ENCODE measurements at regions not wholly inside any gene's neighbourhood (a gene's known extent, or its start where the extent isn't known, plus 50 kb on each side); places are given as distances from the start of the nearest gene placed in this dataset.

DNA sequence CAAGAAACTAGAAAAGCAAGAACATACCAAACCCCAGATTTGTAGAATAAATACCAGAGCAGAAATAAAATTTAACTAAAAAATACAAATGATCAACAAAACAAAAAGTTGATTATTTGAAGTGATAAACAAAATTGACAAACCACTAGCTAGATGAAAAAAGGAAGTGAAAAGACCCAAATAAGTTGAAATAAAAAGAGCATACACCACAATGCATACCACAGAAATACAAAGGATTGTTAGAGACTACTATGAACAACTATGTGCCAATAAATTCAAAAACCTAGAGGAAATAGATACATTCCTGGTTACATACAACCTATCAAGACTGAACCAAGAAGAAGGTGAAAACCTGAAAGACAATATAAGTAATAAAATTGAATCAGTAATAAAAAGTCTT lies 333.4 kb downstream of the SH2D4B start:
- no peak overlapping the region for H3K4me3 ChIP-seq (ENCODE audit: low read depth, low read length)
- no peak for DNase-seq (ENCODE audit: low read depth)
- TF ChIP-seq CTCF (IDR thresholded peaks at IDR 0.05; ENCODE audit: insufficient read depth, low read length), result no peak

- no peak overlapping the region for H3K4me3 ChIP-seq (ENCODE audit: low read depth, low read length)
- no peak for DNase-seq (ENCODE audit: low read depth)
- TF ChIP-seq CTCF (IDR thresholded peaks at IDR 0.05; ENCODE audit: insufficient read depth, low read length), result no peak
These were observed 340.6 kb downstream of the SH2D4B start for GRCh38 chr10:80878330-80878729.

DNA sequence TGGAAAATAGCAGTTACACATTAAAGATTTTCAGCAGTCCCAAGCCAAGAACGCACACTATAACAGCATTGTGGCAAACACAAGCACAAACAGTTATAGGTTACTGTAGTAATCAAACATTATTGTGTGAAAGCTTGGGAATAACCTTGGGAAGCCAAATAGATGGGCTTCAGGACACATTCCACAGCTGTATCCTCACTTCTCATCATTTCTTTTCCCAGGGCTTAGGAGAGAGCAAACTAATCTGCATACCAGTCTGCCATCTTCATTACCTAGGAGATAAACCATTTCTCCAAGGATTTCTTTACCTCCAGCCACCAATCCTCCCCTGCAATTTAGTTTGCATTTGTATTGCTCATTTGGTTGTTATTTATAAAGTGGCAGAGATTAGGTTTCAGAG lies 352.4 kb downstream of the SH2D4B start:
- TF ChIP-seq CTCF (IDR thresholded peaks at IDR 0.05; ENCODE audit: insufficient read depth, low read length), result no peak
- DNase-seq (ENCODE audit: low read depth), result no peak
- H3K4me3 ChIP-seq (ENCODE audit: low read depth, low read length), result no peak overlapping the region

- no peak for DNase-seq (ENCODE audit: low read depth)
These were observed 355.6 kb downstream of the SH2D4B start for GRCh38 chr10:80893256-80893655.

GRCh38 chr10:80894311-80894791 lies 356.6 kb downstream of the SH2D4B start:
- DNase-seq (ENCODE audit: low read depth), result no peak
- TF ChIP-seq CTCF (IDR thresholded peaks at IDR 0.05; ENCODE audit: insufficient read depth, low read length), result no peak
- no peak overlapping the region for H3K4me3 ChIP-seq (ENCODE audit: low read depth, low read length)

More at GRCh38 chr10:80893256-80893655, 355.6 kb downstream of the SH2D4B start:
- H3K4me3 ChIP-seq (ENCODE audit: low read depth, low read length), result no peak overlapping the region
- no peak for TF ChIP-seq CTCF (IDR thresholded peaks at IDR 0.05; ENCODE audit: insufficient read depth, low read length)

GRCh38 chr10:80894797-80895467 lies 357.2 kb downstream of the SH2D4B start:
- no peak overlapping the region for H3K4me3 ChIP-seq (ENCODE audit: low read depth, low read length)
- DNase-seq (ENCODE audit: low read depth), result no peak
- no peak for TF ChIP-seq CTCF (IDR thresholded peaks at IDR 0.05; ENCODE audit: insufficient read depth, low read length)

GRCh38 chr10:80896076-80896475 lies 358.4 kb downstream of the SH2D4B start:
- TF ChIP-seq CTCF (IDR thresholded peaks at IDR 0.05; ENCODE audit: insufficient read depth, low read length), result no peak
- DNase-seq (ENCODE audit: low read depth), result no peak
- H3K4me3 ChIP-seq (ENCODE audit: low read depth, low read length), result no peak overlapping the region
